HepG2 (cell line): ENCODE measurements at regions not wholly inside any gene's neighbourhood (a gene's known extent, or its start where the extent isn't known, plus 50 kb on each side); places are given as distances from the start of the nearest gene placed in this dataset.
A peak's percentile ranks its signal among the peaks of the same experiment; 100 is the strongest.

Source experiments
- ATAC-seq: fragments of 200-7000 bp; cut with Tn5 transposase; 3 replicates; pipeline ENCODE4 v1.9.1; 2020; ENCODE audit warnings: mild to moderate bottlenecking, moderate library complexity
- BruUV-seq: library from RNA; stranded (reverse); fragments of 400-500 nt; replicated peaks from 2 replicates; lab custom pipeline; 2021; lab: Mats Ljungman, UMichigan
- CTCF ChIA-PET: fragments of 300-600 bp; formaldehyde crosslinking; extraction: SDS; loops from one replicate; lab custom pipeline; 2021; ENCODE audit warnings: low total read pairs, inconsistent platforms, low intra/inter-chr PET ratio; lab: Yijun Ruan, JAX
- POLR2A ChIA-PET: fragments of 350-600 bp; sonication (Branson Sonifier 250); formaldehyde crosslinking; loops from one replicate; lab custom pipeline; 2020; ENCODE audit warnings: antibody characterized with exemption, inconsistent platforms; lab: Yijun Ruan, JAX
- DNase-seq: peaks from one replicate; pipeline ENCODE4 v3.0.0-alpha.2; 2015; ENCODE audit warnings: low spot score
- FAIRE-seq: peaks from 3 replicates; lab custom pipeline; 2011; peaks lifted over from hg19 to GRCh38; lab: Jason Lieb, UNC
- H2AFZ ChIP-seq: one replicate; pipeline ENCODE4 v1.6.1; 2011; ENCODE audit warnings: low read length, inconsistent platforms
- H3K27ac ChIP-seq: fragments of 300-600 bp; 3 replicates; pipeline ENCODE4 v1.8.0; 2011; ENCODE audit warnings: mixed run types, mild to moderate bottlenecking, mixed read lengths, low read length, inconsistent platforms; ENCODE audit not compliant: insufficient read depth; ENCODE audit errors: extremely low read length
- H3K27me3 ChIP-seq, 2 experiments: fragments of 200-600 bp in 1 of 2; 2 replicates in 1 of 2; 3 replicates in 1 of 2; pipeline versions ENCODE4 v1.6.0 to v1.8.0; 2011; ENCODE audit warnings: low read length in 2 of 2, mild to moderate bottlenecking in 2 of 2, moderate library complexity in 2 of 2, inconsistent platforms in 1 of 2; ENCODE audit not compliant: insufficient read depth in 2 of 2, control insufficient read depth in 1 of 2
- H3K36me3 ChIP-seq, 2 experiments: fragments of 200-600 bp in 1 of 2; replicated peaks in 1 of 2; 2 replicates in 1 of 2; 3 replicates in 1 of 2; pipeline versions ENCODE4 v1.5.1 to v1.8.0; 2011; ENCODE audit warnings: low read length in 2 of 2, inconsistent platforms in 1 of 2; ENCODE audit not compliant: insufficient read depth in 2 of 2, control insufficient read depth in 1 of 2
- H3K4me1 ChIP-seq: 2 replicates; pipeline ENCODE4 v1.5.1; 2012; ENCODE audit warnings: low read length, inconsistent platforms; ENCODE audit not compliant: insufficient read depth
- H3K4me2 ChIP-seq: 2 replicates; pipeline ENCODE4 v1.6.0; 2011; ENCODE audit warnings: low read depth, low read length, inconsistent platforms
- H3K4me3 ChIP-seq, 3 experiments: fragments of 200-600 bp in 1 of 3; sonication (generic), shearing (Covaris generic) in 1 of 3; replicated peaks in 1 of 3; 2 replicates each; pipeline ENCODE4 v1.5.1; 2011 to 2016; ENCODE audit warnings: low read length in 3 of 3, inconsistent platforms in 2 of 3, low read depth in 2 of 3, mild to moderate bottlenecking in 2 of 3, control low read depth in 1 of 3, mixed read lengths in 1 of 3; ENCODE audit not compliant: insufficient read depth in 1 of 3
- H3K79me2 ChIP-seq: one replicate; pipeline ENCODE4 v1.6.1; 2011; ENCODE audit warnings: low read length, inconsistent platforms; ENCODE audit not compliant: insufficient read depth
- H3K9ac ChIP-seq: 2 replicates; pipeline ENCODE4 v1.6.0; 2011; ENCODE audit warnings: mild to moderate bottlenecking, low read depth, low read length, inconsistent platforms; ENCODE audit not compliant: insufficient read depth
- H3K9me3 ChIP-seq: 2 replicates; pipeline ENCODE4 v1.5.1; 2012; ENCODE audit warnings: mild to moderate bottlenecking, low read length
- H4K20me1 ChIP-seq: 2 replicates; pipeline ENCODE4 v1.6.0; 2011; ENCODE audit warnings: inconsistent platforms, mild to moderate bottlenecking, low read length, moderate library complexity; ENCODE audit not compliant: insufficient read depth
- CEBPB ChIP-seq: IDR thresholded peaks from 2 replicates; pipeline ENCODE4 v1.6.1; 2011; ENCODE audit warnings: low read depth, low read length, improper control_type of control experiment, borderline replicate concordance
- ZBTB42 ChIP-seq: sonication (generic); formaldehyde crosslinking; IDR thresholded peaks from 2 replicates; pipeline ENCODE4 v1.5.0; 2020; ENCODE audit warnings: mild to moderate bottlenecking, missing genetic modification reagents
- WGBS: methylation state at CpG from one replicate; pipeline ENCODE4 v1.1.6; 2017; ENCODE audit warnings: low lambda C conversion rate; 5-methylcytosine and 5-hydroxymethylcytosine counted together
- in situ Hi-C: cut with HindIII; loops from 2 replicates; pipeline ENCODE4 v1.10.0; 2017; ENCODE audit warnings: low pct_unique_long_range_greater_than_20kb; ENCODE audit not compliant: extremely low pct_ligation_motif_present
- intact Hi-C: fragments of 100-400 bp; cut with micrococcal nuclease; formaldehyde crosslinking; loops from one replicate; pipeline ENCODE4 v1.10.0; 2022; ENCODE audit not compliant: unreplicated experiment
- TF ChIP-seq, protein P1 (sequence below), 2 experiments: sonication (generic) in 1 of 2; formaldehyde crosslinking in 1 of 2; IDR thresholded peaks; 2 replicates each; pipeline versions ENCODE4 v1.6.1 to v1.9.0; 2014 to 2022; ENCODE audit warnings: antibody characterized with exemption in 1 of 2, borderline replicate concordance in 1 of 2, inconsistent platforms in 1 of 2, low read depth in 1 of 2, missing genetic modification reagents in 1 of 2
- TF ChIP-seq, protein P2 (sequence below): sonication (generic); formaldehyde crosslinking; IDR thresholded peaks from 2 replicates; pipeline ENCODE4 v1.5.0; 2020; ENCODE audit warnings: mild to moderate bottlenecking, missing genetic modification reagents, moderate library complexity

DNA sequence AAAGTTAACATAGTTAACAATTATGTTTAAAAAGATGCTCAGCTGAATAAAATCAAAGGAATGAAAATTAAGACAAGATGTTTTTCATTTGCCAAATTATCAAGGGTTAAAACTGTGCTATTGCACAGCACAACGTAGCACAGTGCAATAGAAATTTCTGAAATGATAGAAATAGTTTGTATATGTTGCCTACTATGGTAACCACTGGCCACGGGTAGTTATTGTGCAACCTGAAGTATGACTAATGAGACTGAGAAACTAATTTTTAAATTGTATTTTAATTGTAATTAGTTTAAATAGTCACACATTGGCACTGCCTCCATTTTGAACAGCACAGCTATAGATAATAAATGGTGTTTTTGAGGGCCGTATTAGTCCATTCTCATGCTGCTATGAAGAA lies 343.1 kb upstream of the FAM241A start:
- Histone ChIP-seq H3K4me1 (no peaks in the 10 kb centered on the region), H4K20me1 (no peaks in the 10 kb centered on the region), H3K36me3 (no peaks in the 10 kb centered on the region), H3K4me2 (no peak overlapping the region), H3K4me3 (no peak overlapping the region), H3K27me3 (no peaks in the 10 kb centered on the region), H3K79me2 (no peaks in the 10 kb centered on the region), H3K9ac (no peak overlapping the region), H3K27ac (no peak overlapping the region), H2AFZ (no peak overlapping the region), H3K9me3 (no peaks in the 10 kb centered on the region)
- 13% methylated on average over 3 of the region's 3 CpGs for WGBS
- no TSS peak for BruUV-seq
- ChIA-PET POLR2A (no interaction called here), CTCF (no interaction called here)
- no peak for TF ChIP-seq ZBTB42 (CRISPR knock-in tag)
- TF ChIP-seq CEBPB = peak; percentile 48; the same call in 1 of the 2 replicates
- FAIRE-seq (no peak), DNase-seq (no peak), ATAC-seq (no peak)
- intact Hi-C loops (no loop called here), in situ Hi-C loops (no loop called here)

DNA sequence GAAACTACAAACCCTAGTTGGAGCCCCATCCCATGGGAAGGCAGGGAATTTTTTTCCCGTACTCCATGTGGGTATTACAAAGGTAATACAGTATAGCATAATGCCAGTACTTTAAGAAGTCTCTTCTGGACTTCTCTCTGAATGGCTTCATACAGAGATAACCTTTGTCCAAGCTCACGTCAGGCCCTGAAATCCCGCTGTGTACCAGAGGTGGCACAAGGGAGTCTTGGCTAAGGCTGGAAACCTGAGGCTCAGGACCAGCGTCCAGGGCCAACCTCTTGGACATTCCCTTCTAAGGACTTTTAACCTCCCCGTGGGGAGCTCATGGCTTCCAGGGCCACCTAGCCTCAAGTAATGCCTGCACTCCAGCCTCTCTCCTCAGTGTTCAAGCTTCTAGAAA lies 338.9 kb upstream of the FAM241A start:
- Histone ChIP-seq H3K4me3 (no peak overlapping the region), H3K4me1 (no peaks in the 10 kb centered on the region), H4K20me1 (no peaks in the 10 kb centered on the region), H3K9ac (no peak overlapping the region), H3K9me3 (no peaks in the 10 kb centered on the region), H2AFZ (no peak overlapping the region), H3K27me3 (no peaks in the 10 kb centered on the region), H3K27ac (no peak overlapping the region), H3K79me2 (no peaks in the 10 kb centered on the region), H3K36me3 (no peaks in the 10 kb centered on the region), H3K4me2 (no peak overlapping the region)
- DNase-seq = peak; percentile 21
- in situ Hi-C loops (no loop called here), intact Hi-C loops (no loop called here)
- peak; percentile 15 for FAIRE-seq
- BruUV-seq = no TSS peak
- peak; percentile 100 for ATAC-seq
- TF ChIP-seq, protein P1, sequence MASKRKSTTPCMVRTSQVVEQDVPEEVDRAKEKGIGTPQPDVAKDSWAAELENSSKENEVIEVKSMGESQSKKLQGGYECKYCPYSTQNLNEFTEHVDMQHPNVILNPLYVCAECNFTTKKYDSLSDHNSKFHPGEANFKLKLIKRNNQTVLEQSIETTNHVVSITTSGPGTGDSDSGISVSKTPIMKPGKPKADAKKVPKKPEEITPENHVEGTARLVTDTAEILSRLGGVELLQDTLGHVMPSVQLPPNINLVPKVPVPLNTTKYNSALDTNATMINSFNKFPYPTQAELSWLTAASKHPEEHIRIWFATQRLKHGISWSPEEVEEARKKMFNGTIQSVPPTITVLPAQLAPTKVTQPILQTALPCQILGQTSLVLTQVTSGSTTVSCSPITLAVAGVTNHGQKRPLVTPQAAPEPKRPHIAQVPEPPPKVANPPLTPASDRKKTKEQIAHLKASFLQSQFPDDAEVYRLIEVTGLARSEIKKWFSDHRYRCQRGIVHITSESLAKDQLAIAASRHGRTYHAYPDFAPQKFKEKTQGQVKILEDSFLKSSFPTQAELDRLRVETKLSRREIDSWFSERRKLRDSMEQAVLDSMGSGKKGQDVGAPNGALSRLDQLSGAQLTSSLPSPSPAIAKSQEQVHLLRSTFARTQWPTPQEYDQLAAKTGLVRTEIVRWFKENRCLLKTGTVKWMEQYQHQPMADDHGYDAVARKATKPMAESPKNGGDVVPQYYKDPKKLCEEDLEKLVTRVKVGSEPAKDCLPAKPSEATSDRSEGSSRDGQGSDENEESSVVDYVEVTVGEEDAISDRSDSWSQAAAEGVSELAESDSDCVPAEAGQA (IDR thresholded peaks at IDR 0.05; ENCODE audit: low read depth) = no peak
- TF ChIP-seq, protein P1 (CRISPR knock-in tag; IDR thresholded peaks at IDR 0.05; ENCODE audit: borderline replicate concordance) = no peak
- TF ChIP-seq, protein P2, sequence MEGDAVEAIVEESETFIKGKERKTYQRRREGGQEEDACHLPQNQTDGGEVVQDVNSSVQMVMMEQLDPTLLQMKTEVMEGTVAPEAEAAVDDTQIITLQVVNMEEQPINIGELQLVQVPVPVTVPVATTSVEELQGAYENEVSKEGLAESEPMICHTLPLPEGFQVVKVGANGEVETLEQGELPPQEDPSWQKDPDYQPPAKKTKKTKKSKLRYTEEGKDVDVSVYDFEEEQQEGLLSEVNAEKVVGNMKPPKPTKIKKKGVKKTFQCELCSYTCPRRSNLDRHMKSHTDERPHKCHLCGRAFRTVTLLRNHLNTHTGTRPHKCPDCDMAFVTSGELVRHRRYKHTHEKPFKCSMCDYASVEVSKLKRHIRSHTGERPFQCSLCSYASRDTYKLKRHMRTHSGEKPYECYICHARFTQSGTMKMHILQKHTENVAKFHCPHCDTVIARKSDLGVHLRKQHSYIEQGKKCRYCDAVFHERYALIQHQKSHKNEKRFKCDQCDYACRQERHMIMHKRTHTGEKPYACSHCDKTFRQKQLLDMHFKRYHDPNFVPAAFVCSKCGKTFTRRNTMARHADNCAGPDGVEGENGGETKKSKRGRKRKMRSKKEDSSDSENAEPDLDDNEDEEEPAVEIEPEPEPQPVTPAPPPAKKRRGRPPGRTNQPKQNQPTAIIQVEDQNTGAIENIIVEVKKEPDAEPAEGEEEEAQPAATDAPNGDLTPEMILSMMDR (CRISPR knock-in tag) = peak; percentile 22
- ChIA-PET POLR2A (no interaction called here), CTCF (no interaction called here)
- WGBS = 0% methylated on average over 3 of the region's 5 CpGs
